Naive thymus-derived CD8-positive, alpha-beta T cell (primary cell): ENCODE measurements at regions not wholly inside any gene's neighbourhood (a gene's known extent, or its start where the extent isn't known, plus 50 kb on each side); places are given as distances from the start of the nearest gene placed in this dataset.

Experiments
- ATAC-seq, 2 donors: fragments of 150-1000 bp; cut with Tn5 transposase in 1 of 2; sonication (Bioruptor Pico), chemical (Tn5 transposase) in 1 of 2; 1 replicate in 1 of 2; 2 replicates in 1 of 2; pipeline ENCODE4 v1.10.0; 2021; ENCODE audit warnings: mild to moderate bottlenecking in 2 of 2, moderate library complexity in 2 of 2
- POLR2A ChIA-PET: fragments of 350-600 bp; sonication (Branson Sonifier 250); formaldehyde crosslinking; loops from one replicate; lab custom pipeline; 2021; ENCODE audit warnings: antibody characterized with exemption; lab: Charles Lee
- DNase-seq, 10 donors: peaks; one replicate each; pipeline versions ENCODE4 v3.0.0 to v3.0.0-alpha.2; 2020 to 2022
- H3K27ac Mint-ChIP-seq, 10 donors: one replicate each; pipeline ENCODE4 v1.8.0; 2020 to 2022; ENCODE audit warnings: mild to moderate bottlenecking in 10 of 10, mixed read lengths in 10 of 10, moderate library complexity in 4 of 10, inconsistent platforms in 1 of 10
- H3K27me3 Mint-ChIP-seq, 5 donors: one replicate each; pipeline ENCODE4 v1.8.0; 2021 to 2022; ENCODE audit warnings: mixed read lengths in 5 of 5
- H3K36me3 Mint-ChIP-seq, 3 donors: one replicate each; pipeline ENCODE4 v1.8.0; 2020 to 2022; ENCODE audit warnings: mixed read lengths in 3 of 3, mild to moderate bottlenecking in 2 of 3, inconsistent platforms in 1 of 3
- H3K4me1 Mint-ChIP-seq, 4 donors: one replicate each; pipeline ENCODE4 v1.8.0; 2021 to 2022; ENCODE audit warnings: mixed read lengths in 4 of 4
- H3K4me3 Mint-ChIP-seq, 10 donors: one replicate each; pipeline ENCODE4 v1.8.0; 2020 to 2022; ENCODE audit warnings: mild to moderate bottlenecking in 10 of 10, mixed read lengths in 10 of 10, moderate library complexity in 6 of 10, inconsistent platforms in 1 of 10
- H3K9me3 Mint-ChIP-seq, 9 donors: one replicate each; pipeline ENCODE4 v1.8.0; 2020 to 2022; ENCODE audit warnings: mixed read lengths in 9 of 9, mild to moderate bottlenecking in 3 of 9, inconsistent platforms in 1 of 9, moderate library complexity in 1 of 9

DNA sequence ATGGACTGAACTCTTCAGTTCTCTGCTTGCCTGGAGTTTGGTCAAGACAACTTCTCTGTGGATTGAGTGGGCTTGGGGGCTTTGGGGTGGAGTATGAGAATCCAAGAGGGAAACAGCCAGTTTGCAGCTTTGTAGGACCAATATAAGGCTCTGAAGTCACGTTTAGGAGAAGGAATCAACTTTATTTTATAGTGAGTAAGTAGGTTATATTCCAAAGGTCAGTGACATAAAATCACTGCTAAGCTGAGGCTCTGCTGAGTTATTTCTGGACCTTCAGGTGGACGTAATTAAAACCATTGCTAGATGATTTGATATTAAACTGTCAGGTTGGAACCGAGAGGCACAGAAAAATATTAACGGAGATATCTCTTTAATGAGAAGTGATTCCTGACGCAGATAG lies 514.4 kb downstream of the DMAC1 start:
- ATAC-seq = no peak
- Mint-ChIP-seq H3K36me3 (no peaks in the 10 kb centered on the region), H3K9me3 (peaks cover 0 to 25% (median 12%) of the 10 kb centered on the region in 9 donors), H3K27ac (no peak overlapping the region), H3K4me3 (no peak overlapping the region), H3K27me3 (peaks cover 5 to 41% (median 10%) of the 10 kb centered on the region in 5 donors), H3K4me1 (no peaks in the 10 kb centered on the region)
- no peak for DNase-seq
- POLR2A ChIA-PET = no interaction called here

DNA sequence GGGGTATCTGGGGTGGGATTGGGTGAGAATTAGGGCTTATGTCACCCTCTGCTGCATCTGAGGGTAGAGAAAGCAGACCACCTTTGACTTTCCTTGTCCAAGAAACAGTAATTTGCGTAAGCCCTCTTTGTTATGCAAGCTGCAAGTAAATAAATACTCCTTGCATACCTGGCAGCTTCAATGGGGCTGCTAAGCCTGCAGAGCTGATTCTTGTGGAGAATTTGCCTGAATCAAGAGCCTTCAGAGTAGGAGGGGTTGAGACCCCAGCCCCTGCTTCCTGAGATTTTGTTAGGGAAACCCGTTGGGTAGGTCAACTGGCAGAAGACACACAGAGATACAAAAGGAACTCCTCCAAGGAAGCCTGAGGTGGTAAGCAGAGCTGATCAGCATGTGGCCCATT lies 515.1 kb downstream of the DMAC1 start:
- Mint-ChIP-seq H3K27ac (no peak overlapping the region), H3K9me3 (peaks cover 0 to 28% (median 12%) of the 10 kb centered on the region in 9 donors), H3K27me3 (peaks cover 5 to 45% (median 10%) of the 10 kb centered on the region in 5 donors), H3K4me3 (no peak overlapping the region), H3K4me1 (no peaks in the 10 kb centered on the region), H3K36me3 (no peaks in the 10 kb centered on the region)
- ATAC-seq = no peak
- no peak for DNase-seq
- POLR2A ChIA-PET = no interaction called here

DNA sequence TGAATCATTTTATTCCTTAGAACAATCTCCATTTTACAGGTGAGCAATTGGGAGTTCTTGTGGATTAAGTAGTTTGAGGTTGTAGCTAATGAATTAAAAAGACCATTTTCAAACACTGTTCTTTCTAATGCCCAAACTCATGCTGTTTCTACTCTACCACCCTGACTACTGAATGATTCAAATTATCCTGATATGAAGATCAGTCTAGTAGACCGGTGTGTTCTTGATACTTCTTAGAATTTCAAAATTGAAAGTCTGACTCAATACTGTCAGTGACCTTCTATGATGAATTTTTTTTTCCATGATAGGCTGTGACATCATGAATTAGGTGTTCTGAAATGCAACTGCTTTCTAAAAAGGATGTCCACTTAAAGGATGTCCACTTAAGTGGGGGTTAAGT lies 515.5 kb downstream of the DMAC1 start:
- no peak for ATAC-seq
- POLR2A ChIA-PET = no interaction called here
- H3K27ac Mint-ChIP-seq = no peak overlapping the region
- H3K9me3 Mint-ChIP-seq = peaks cover 0 to 28% (median 12%) of the 10 kb centered on the region in 9 donors
- H3K4me1 Mint-ChIP-seq = no peaks in the 10 kb centered on the region
- H3K36me3 Mint-ChIP-seq = no peaks in the 10 kb centered on the region
- no peak for DNase-seq
- H3K27me3 Mint-ChIP-seq = peaks cover 5 to 41% (median 10%) of the 10 kb centered on the region in 5 donors
- H3K4me3 Mint-ChIP-seq = no peak overlapping the region

DNA sequence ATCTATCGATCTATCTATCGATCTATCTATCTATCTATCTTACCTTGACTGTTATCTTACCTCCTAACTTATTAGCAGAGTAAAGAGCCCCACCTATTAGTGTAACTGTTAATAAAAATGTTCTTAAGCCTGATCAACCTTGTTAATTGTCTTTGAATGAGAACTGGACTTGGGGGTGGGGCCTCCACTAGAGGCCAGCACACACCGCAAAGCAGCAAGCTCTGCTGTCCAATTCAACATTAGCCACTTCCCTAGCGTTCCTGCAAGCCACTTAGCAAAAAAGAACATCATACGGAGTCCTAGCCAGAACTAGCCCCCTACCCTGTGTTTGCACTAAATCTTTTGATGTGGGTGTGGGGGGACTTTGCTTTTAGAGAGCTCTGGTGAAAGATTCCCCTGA lies 515.8 kb downstream of the KDM4C start:
- H3K36me3 Mint-ChIP-seq = no peaks in the 10 kb centered on the region
- DNase-seq (no peak), ATAC-seq (no peak)
- no peaks in the 10 kb centered on the region for H3K4me1 Mint-ChIP-seq
- peaks cover 0 to 4% (median 2%) of the 10 kb centered on the region in 9 donors for H3K9me3 Mint-ChIP-seq
- no peak overlapping the region for H3K27ac Mint-ChIP-seq
- POLR2A ChIA-PET = no interaction called here
- no peak overlapping the region for H3K4me3 Mint-ChIP-seq
- H3K27me3 Mint-ChIP-seq = peaks cover 5 to 18% (median 10%) of the 10 kb centered on the region in 5 donors

DNA sequence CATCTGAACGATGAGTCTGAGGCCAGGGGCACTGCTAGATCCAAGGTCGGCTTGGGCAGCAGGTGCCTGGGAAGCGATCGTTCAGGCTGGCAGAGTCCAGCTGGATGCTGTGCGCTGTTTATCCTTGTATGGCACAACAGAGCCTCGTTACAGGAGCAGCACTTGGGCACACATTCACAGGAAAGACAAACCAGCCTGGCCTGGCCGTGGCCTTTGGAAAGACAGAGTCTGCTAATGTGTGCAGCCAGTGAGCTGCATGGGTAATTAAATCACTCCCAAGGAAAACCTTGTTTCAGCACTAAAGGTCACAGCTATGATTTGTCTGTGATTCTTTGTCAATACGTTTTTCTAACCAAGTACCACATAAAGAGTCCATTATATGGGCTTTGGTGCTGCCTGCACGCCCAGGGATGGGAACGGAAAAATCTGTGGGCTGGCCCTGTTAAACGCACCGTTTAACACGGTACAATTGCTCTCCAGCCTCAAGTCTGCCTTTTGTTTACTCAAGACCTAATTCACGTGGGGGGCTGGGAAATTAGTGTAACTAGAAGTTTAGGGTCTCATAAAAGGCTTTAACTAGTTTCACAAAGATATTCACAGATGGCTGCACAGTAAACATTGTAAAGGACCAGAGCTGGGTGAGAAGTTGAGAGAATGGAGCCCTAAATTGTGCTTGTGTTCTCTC lies 509.3 kb downstream of the KDM4C start:
- Mint-ChIP-seq H3K4me1 (no peaks in the 10 kb centered on the region), H3K9me3 (no peaks in the 10 kb centered on the region), H3K36me3 (peaks cover 0 to 2% (median 0%) of the 10 kb centered on the region in 3 donors), H3K4me3 (no peak overlapping the region), H3K27me3 (peaks cover 10 to 31% (median 15%) of the 10 kb centered on the region in 5 donors), H3K27ac (no peak overlapping the region)
- POLR2A ChIA-PET = no interaction called here
- DNase-seq (no peak), ATAC-seq (no peak)

DNA sequence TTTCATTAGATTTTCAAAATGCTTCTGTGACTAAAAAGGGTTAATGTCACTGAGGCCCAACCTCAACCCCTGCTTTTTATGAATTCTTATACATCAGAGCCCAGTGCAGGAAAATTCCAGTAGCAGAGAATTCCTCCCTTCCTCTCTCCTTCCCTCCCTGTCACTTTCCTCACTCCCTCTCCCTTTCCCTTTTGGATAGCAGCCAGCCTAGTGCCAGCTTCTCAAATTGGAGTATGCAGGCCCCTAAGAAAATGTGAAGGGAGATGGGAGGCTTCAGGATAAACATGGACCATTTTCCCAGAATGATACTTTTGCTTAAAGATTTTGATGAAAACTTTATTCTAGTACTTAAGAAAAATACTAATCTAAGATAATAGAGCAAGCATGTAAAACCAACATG lies 507.4 kb downstream of the KDM4C start:
- POLR2A ChIA-PET = no interaction called here
- no peaks in the 10 kb centered on the region for H3K4me1 Mint-ChIP-seq
- DNase-seq = no peak
- peaks cover 10 to 33% (median 16%) of the 10 kb centered on the region in 5 donors for H3K27me3 Mint-ChIP-seq
- peaks cover 0 to 2% (median 0%) of the 10 kb centered on the region in 3 donors for H3K36me3 Mint-ChIP-seq
- no peak overlapping the region for H3K27ac Mint-ChIP-seq
- no peaks in the 10 kb centered on the region for H3K9me3 Mint-ChIP-seq
- H3K4me3 Mint-ChIP-seq = no peak overlapping the region
- no peak for ATAC-seq

DNA sequence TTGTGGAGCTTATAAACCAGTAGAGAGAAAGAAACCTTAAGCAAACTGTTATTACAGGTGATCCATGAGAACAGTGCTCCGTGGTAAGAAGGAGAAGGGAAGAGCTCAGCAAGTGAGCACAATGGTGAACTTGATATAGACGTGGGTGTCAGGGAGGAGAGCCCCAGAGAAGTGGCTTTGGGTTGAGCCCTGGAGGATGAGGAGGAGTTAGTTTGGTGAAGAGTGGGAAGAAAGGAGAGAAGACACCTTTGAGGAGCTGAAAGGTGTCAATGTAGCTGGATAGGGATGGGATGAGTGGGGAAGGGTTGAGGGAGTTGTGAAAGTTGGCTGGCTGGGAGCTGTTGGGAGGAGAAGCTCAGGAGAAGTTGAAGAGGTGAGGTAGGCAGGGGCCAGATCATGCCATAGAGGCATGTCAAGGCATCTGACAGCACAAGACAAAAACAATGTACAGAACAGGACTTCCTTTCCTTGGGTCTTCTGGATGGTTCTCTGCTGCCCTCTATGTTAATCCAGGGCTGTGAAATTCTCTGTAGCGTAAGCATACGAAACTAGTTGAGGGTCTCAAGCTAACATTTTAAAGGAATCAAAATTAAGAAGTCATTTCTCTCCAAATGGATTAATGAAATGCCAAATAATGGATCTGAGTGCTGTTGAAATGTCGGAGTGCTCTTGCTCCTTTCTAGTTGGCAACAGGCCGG lies 501.9 kb downstream of the KDM4C start:
- Mint-ChIP-seq H3K27me3 (peaks cover 11 to 23% (median 14%) of the 10 kb centered on the region in 5 donors), H3K27ac (no peak overlapping the region), H3K36me3 (peaks cover 0 to 6% (median 0%) of the 10 kb centered on the region in 3 donors), H3K4me1 (no peaks in the 10 kb centered on the region), H3K4me3 (no peak overlapping the region), H3K9me3 (peaks cover 0 to 3% (median 0%) of the 10 kb centered on the region in 9 donors)
- POLR2A ChIA-PET = no interaction called here
- no peak for DNase-seq
- ATAC-seq = no peak

DNA sequence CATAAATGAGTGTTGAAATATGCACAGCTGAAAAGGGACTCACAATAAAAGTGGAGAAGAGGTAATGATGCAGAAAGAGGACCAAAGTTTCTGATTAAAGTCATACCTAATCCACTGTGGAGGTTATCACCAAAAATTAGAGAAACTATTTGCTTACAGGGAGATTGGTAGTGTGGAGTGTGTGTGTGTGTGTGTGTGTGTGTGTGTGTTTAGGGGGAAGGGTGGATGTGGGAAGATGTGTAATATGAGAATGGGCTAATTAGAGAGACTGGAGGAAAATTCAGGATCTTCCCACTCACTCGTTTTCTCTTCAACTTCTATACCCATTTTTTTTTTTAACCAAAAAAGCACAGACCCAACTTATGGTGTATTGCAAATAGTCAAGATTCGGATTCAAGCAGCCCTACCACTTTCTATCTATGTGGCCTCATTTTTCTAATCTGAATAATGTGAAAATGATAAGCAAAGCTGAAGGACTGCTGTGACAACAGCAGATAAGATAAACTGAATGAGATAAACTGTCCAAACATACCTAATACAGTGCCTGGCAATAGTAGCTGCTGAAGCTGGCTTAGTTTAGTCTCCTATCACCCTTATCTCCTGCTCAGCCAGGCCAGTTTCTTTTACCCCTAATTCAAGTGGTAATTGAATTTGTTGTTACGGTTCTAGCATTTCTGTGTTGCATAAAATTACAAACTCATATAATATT lies 501.1 kb downstream of the KDM4C start:
- POLR2A ChIA-PET = no interaction called here
- DNase-seq (no peak), ATAC-seq (no peak)
- no peak overlapping the region for H3K4me3 Mint-ChIP-seq
- no peaks in the 10 kb centered on the region for H3K4me1 Mint-ChIP-seq
- no peak overlapping the region for H3K27ac Mint-ChIP-seq
- peaks cover 0 to 7% (median 6%) of the 10 kb centered on the region in 3 donors for H3K36me3 Mint-ChIP-seq
- H3K27me3 Mint-ChIP-seq = peaks cover 11 to 23% (median 18%) of the 10 kb centered on the region in 5 donors
- peaks cover 0 to 9% (median 0%) of the 10 kb centered on the region in 9 donors for H3K9me3 Mint-ChIP-seq

DNA sequence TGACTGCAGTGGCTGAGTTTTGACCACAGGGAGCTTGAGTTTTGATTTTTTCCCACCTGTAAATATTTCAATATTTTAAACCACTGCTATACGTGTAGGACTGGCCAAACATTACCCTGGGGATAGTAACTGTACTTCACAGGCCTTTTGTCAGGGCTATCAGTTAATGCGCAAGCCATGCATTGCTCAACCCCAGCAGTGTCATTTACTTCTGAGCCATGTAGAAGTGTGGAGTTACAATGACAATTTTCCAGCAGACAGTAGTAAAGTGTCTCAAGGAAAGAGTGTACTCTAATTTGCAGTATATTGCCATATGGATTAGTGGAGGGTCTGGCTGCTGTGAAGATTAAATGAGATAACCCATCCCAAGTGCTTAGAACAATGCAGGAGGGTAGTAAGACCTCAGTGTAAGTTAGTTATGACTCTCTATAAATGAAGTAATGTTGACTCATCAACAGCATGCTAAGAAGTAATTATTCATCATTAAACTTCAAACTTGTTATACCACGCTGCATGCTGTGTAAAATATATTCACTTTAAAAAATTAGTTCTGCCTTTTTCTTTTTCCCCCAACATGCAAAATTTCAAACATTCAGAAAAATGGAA lies 489.2 kb downstream of the KDM4C start:
- POLR2A ChIA-PET = no interaction called here
- Mint-ChIP-seq H3K9me3 (no peaks in the 10 kb centered on the region), H3K36me3 (no peaks in the 10 kb centered on the region), H3K27me3 (peaks cover 0 to 6% (median 2%) of the 10 kb centered on the region in 5 donors), H3K4me3 (no peak overlapping the region), H3K4me1 (no peaks in the 10 kb centered on the region), H3K27ac (no peak overlapping the region)
- no peak for ATAC-seq
- DNase-seq = no peak

DNA sequence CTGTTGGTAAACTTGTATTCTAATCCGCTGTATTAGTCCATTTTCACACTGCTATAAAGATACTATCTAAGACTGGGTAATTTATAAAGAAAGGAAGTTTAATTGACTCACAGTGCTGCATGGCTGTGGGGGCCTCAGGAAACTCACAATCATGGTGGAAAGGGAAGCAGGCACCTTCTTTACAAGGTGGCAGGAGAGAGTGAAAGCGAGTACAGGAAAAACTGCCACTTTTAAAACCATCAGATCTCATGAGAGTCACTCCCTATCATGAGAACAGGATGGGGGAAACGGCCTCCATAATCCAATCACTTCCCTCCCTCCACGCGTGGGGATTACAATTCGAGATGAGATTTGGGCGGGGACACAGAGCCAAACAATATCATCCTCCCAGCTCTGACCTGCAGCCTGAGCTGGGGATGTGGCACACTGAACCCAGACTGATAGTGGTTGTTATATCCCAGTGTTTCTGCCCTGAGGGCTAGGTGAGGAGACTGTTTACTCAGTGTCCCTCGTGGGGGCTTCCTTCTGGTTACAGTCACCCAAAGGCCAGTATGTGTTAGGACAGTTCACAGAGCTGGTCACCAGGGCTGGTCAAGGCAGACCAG lies 488.3 kb downstream of the KDM4C start:
- H3K36me3 Mint-ChIP-seq = no peaks in the 10 kb centered on the region
- H3K27me3 Mint-ChIP-seq = peaks cover 0 to 6% (median 2%) of the 10 kb centered on the region in 5 donors
- ATAC-seq (no peak), DNase-seq (no peak)
- no peak overlapping the region for H3K4me3 Mint-ChIP-seq
- POLR2A ChIA-PET = no interaction called here
- H3K4me1 Mint-ChIP-seq = no peaks in the 10 kb centered on the region
- H3K9me3 Mint-ChIP-seq = peaks cover 0 to 4% (median 0%) of the 10 kb centered on the region in 9 donors
- H3K27ac Mint-ChIP-seq = no peak overlapping the region

DNA sequence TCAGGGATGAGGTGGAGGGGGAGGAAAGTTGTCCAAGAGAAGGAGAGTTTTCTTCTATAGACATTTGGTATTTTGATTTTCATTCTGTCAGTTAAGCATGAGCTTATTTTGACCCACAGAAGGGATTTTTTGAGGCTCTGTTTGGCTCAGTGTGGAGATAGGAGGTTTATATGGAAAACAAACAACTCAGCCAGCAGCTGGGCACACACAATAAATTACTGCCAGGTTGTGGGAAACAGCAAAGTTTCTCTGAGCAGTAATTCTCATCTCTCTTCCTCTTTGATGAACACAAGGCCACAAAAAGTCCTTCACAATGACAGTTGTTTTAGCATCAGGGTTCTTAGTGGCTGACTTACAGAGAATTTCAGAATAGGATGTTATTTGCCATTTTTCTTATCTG lies 486.1 kb downstream of the KDM4C start:
- H3K4me1 Mint-ChIP-seq = no peaks in the 10 kb centered on the region
- H3K4me3 Mint-ChIP-seq = no peak overlapping the region
- peaks cover 0 to 14% (median 4%) of the 10 kb centered on the region in 9 donors for H3K9me3 Mint-ChIP-seq
- ATAC-seq (no peak), DNase-seq (no peak)
- POLR2A ChIA-PET = no interaction called here
- H3K27ac Mint-ChIP-seq = no peak overlapping the region
- H3K36me3 Mint-ChIP-seq = no peaks in the 10 kb centered on the region
- H3K27me3 Mint-ChIP-seq = peaks cover 0 to 6% (median 2%) of the 10 kb centered on the region in 5 donors

DNA sequence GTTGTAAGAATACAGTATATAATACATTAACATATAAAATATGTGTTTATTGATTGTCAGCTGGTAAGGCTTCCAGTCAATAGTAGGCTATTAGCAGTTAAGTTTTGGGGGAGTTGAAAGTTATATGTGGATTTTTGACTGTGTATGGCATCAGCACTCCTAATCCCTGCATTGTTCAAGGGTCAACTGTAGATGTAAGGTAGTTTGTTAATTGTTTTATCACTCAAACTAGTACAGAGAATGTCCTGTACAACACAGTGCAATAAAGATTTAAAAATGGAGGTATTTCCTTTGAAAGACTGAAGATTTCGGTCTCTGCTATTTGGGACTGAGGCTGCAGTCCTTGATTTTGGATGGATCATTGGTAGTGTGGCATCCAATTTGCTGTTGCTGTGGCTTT lies 484.4 kb downstream of the KDM4C start:
- H3K9me3 Mint-ChIP-seq = peaks cover 0 to 17% (median 4%) of the 10 kb centered on the region in 9 donors
- peaks cover 0 to 6% (median 2%) of the 10 kb centered on the region in 5 donors for H3K27me3 Mint-ChIP-seq
- POLR2A ChIA-PET = no interaction called here
- no peaks in the 10 kb centered on the region for H3K36me3 Mint-ChIP-seq
- H3K4me3 Mint-ChIP-seq = no peak overlapping the region
- H3K4me1 Mint-ChIP-seq = peaks cover 0 to 2% (median 0%) of the 10 kb centered on the region in 4 donors
- no peak overlapping the region for H3K27ac Mint-ChIP-seq
- no peak for ATAC-seq
- DNase-seq = no peak
